ENCODE measurements at regions not wholly inside any gene's neighbourhood (a gene's known extent, or its start where the extent isn't known, plus 50 kb on each side); places are given as distances from the start of the nearest gene placed in this dataset.
"Not testable (repeated sequence)": the region's sequence is repeated elsewhere in the genome, so short reads cannot be mapped to it uniquely, and the experiment has no call there.

GRCh38 chrX:66902081-66902480 is 263.2 kb upstream of the EDA2R start:
- DNase-seq: no peak

GRCh38 chrX:66900886-66901285 is 262.0 kb upstream of the EDA2R start:
- DNase-seq: no peak

- no peak for DNase-seq
Measured at GRCh38 chrX:66892004-66892403, 253.1 kb upstream of the EDA2R start.

- DNase-seq: no peak
Measured at GRCh38 chrX:66889418-66889817, 250.5 kb upstream of the EDA2R start.

GRCh38 chrX:66882101-66882500 is 243.2 kb upstream of the EDA2R start:
- DNase-seq: no peak

- DNase-seq: no peak
Measured at GRCh38 chrX:66876776-66877175, 237.9 kb upstream of the EDA2R start.

GRCh38 chrX:66872771-66873170 is 233.9 kb upstream of the EDA2R start:
- no peak for DNase-seq

GRCh38 chrX:66863721-66864120 is 224.8 kb upstream of the EDA2R start:
- no peak for DNase-seq

GRCh38 chrX:66833426-66833825 is 194.5 kb upstream of the EDA2R start:
- DNase-seq: no peak

GRCh38 chrX:66815227-66815626 is 176.3 kb upstream of the EDA2R start:
- no peak for DNase-seq

- not testable (repeated sequence) for DNase-seq
Measured at GRCh38 chrX:66794514-66794913, 155.6 kb upstream of the EDA2R start.

- no peak for DNase-seq
Measured at GRCh38 chrX:66766318-66766717, 127.4 kb upstream of the EDA2R start.

GRCh38 chrX:66760651-66761050 is 121.8 kb upstream of the EDA2R start:
- no peak for DNase-seq

- DNase-seq: no peak
Measured at GRCh38 chrX:66756717-66757116, 117.8 kb upstream of the EDA2R start.

- no peak for DNase-seq
Measured at GRCh38 chrX:66751136-66751782, 112.4 kb upstream of the EDA2R start.

GRCh38 chrX:66744519-66744918 is 105.6 kb upstream of the EDA2R start:
- not testable (repeated sequence) for DNase-seq

- DNase-seq: no peak
Measured at GRCh38 chrX:66731398-66731797, 92.5 kb upstream of the EDA2R start.

- DNase-seq: peak; percentile 50
Measured at GRCh38 chrX:66728818-66729271, 90.0 kb upstream of the EDA2R start.

- no peak for DNase-seq
Measured at GRCh38 chrX:66717926-66718325, 79.0 kb upstream of the EDA2R start.

GRCh38 chrX:66698273-66699204 is 59.7 kb upstream of the EDA2R start:
- DNase-seq: no peak

- DNase-seq: not testable (repeated sequence)
Measured at GRCh38 chrX:66692512-66692911, 53.6 kb upstream of the EDA2R start.

Measured in kidney glomerular epithelial cell (primary cell).